NB4 (cell line): ENCODE measurements at regions not wholly inside any gene's neighbourhood (a gene's known extent, or its start where the extent isn't known, plus 50 kb on each side); places are given as distances from the start of the nearest gene placed in this dataset.

ENCODE experiments used
- DNase-seq: peaks from one replicate; pipeline ENCODE4 v3.0.0; 2010; ENCODE audit warnings: low read depth
- H3K4me3 ChIP-seq: one replicate; pipeline ENCODE4 v1.5.1; 2011; ENCODE audit warnings: mild to moderate bottlenecking, low read depth, low read length, moderate library complexity
- CTCF ChIP-seq: IDR thresholded peaks from one replicate; pipeline ENCODE4 v1.5.1; 2012; ENCODE audit warnings: low read depth, low read length
- MAX ChIP-seq: IDR thresholded peaks from 2 replicates; pipeline ENCODE4 v1.6.1; 2011; ENCODE audit warnings: low read depth, low read length
- MYC ChIP-seq: IDR thresholded peaks from 2 replicates; pipeline ENCODE4 v1.6.1; 2011; ENCODE audit warnings: low read depth, low read length
- POLR2A ChIP-seq: IDR thresholded peaks from 2 replicates; pipeline ENCODE4 v1.6.1; 2011; ENCODE audit warnings: mild to moderate bottlenecking; ENCODE audit not compliant: insufficient read length; ENCODE audit errors: extremely low read depth

DNA sequence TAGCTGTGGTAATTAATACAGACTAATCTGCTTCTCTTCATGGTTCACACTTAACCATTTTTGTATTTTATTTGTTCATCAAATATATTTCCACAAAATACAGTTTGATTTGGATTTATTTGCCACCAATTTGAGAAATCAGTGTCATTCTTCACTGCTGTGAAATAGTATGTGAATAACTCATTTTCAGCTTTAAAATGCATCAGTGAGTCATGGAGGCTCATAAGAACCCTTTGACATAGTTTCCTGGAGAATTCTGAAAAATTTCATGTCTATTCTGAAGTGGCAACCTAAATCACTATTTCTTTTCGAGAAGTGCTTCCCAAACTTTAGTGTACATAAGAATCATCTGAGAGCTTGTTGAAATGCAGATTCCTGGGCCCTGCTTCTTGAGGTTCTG is 1026.7 kb upstream of the ACVR2A start:
- no peak overlapping the region for H3K4me3 ChIP-seq
- no peak for DNase-seq
- TF ChIP-seq MAX (no peak), CTCF (no peak), MYC (no peak), POLR2A (no peak)

- no peak overlapping the region for H3K4me3 ChIP-seq
- TF ChIP-seq MYC (no peak), MAX (no peak), POLR2A (no peak), CTCF (no peak)
- no peak for DNase-seq
These were observed 1027.2 kb upstream of the ACVR2A start for GRCh38 chr2:146817613-146818012.

- TF ChIP-seq MYC (no peak), CTCF (no peak), MAX (no peak), POLR2A (no peak)
- H3K4me3 ChIP-seq, result no peak overlapping the region
- DNase-seq, result no peak
These were observed 1029.9 kb upstream of the ACVR2A start for GRCh38 chr2:146814971-146815370.

- no peak for DNase-seq
- TF ChIP-seq MAX (no peak), POLR2A (no peak), MYC (no peak), CTCF (no peak)
- no peak overlapping the region for H3K4me3 ChIP-seq
These were observed 1037.2 kb upstream of the ACVR2A start for GRCh38 chr2:146807568-146808168.

GRCh38 chr2:146806364-146807005 is 1038.3 kb upstream of the ACVR2A start:
- TF ChIP-seq CTCF, result no peak
- TF ChIP-seq MAX, result no peak
- TF ChIP-seq MYC, result no peak
- TF ChIP-seq POLR2A, result no peak
- H3K4me3 ChIP-seq, result no peak overlapping the region
- no peak for DNase-seq

DNA sequence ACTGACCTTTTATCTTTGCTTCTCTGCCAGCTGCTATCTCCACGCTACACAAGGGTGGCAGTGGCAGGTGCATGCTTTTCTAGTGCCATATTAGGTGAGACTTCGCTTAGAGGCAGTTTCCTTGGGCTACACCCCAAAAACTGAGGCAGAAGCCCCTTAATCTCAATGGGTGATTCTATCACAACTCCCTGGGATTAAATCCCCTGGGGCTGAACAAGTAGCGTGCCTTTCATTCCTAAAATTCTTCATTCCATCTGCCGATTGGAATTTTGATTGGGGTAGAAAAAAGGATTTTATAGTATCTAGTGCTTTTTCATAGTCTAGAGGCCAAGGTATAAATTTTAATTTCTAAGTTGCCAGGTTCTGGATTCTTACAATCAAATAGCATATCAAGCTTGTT is 1040.5 kb upstream of the ACVR2A start:
- no peak overlapping the region for H3K4me3 ChIP-seq
- no peak for DNase-seq
- TF ChIP-seq POLR2A (no peak), MAX (no peak), CTCF (no peak), MYC (no peak)
